HG02588 (cell line): ENCODE measurements at regions not wholly inside any gene's neighbourhood (a gene's known extent, or its start where the extent isn't known, plus 50 kb on each side); places are given as distances from the start of the nearest gene placed in this dataset.
A peak's percentile ranks its signal among the peaks of the same experiment; 100 is the strongest.

ENCODE experiments used
- ATAC-seq: cut with Tn5 transposase; IDR thresholded peaks from one replicate; pipeline ENCODE4 v1.9.1; 2021; ENCODE audit warnings: mild to moderate bottlenecking, moderate library complexity; ENCODE audit not compliant: unreplicated experiment

DNA sequence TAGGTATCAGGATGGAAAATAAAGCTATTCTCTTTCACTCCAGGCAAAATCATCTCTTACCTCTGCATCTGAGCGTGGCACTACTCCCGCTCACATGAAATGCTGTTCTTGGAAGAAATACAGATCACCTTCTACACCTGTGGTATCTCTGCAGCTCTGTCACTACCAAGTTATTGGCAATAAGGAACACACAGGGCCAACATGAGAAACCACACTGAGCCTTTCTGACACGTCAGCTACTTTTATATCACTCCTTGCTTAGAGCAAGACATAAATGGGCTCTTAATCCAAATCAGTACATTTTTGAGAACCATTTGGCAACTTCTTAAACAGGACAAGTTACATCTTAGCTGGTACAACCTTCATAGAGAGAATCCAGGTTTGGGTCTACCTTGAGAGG lies 101.8 kb upstream of the GUCY1A1 start:
- ATAC-seq: no peak

DNA sequence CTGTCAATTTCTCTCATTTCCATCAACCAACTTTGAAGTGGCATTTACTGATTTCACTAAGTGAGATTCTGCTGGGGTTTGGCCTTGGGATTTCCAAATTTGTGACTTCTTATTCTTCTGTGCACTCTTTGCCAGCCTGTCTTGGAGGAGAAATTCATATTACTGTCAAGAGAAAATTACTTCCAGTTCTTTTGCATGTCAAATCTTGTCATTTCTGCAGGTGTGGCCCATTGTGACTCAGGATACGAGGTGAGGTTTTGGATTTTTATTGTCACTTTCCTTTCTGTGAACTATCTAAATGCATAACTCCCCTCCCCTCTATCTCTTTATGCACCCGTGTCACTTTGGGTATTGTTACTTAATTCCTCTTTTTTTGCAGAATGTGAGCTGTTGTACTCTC lies 102.6 kb upstream of the GUCY1A1 start:
- ATAC-seq: no peak

DNA sequence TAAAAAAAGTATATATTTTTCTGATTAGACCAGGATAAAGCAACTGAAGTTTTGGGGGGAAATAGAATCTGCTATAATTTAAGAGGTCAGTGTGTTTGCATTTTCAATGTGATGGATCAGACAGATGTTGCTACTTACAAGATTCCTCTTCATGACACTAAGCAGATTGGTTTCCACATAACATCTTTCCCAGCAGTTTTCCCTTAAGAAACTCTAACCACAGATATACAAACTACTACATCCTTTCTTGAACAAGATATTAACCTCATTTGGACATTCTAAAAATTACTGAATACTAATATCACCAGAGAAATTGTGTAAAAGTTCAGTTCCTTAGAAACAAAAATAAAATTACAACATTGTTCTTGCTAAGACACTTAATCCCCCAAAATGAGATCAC lies 106.7 kb upstream of the GUCY1A1 start:
- ATAC-seq: no peak

DNA sequence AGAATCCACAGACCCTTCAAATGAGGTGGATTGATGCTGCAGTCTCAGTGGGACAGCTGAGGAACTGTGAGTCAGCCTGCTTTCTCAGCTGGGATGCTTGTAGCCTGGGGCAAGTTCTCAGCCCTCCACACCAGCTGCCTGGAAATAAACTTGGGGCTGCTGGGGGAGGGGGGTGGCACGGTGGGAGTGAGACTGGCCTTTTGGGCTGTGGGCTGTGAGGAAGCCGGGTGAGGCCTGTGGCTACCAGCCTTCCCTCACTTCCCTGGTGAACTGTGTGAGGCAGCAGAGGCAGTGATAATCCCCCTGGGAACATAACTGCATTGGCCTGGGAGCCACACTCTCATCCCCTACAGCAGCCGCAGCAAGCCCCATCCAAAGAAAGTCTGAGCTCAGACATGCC lies 114.5 kb upstream of the GUCY1A1 start:
- ATAC-seq: no peak

DNA sequence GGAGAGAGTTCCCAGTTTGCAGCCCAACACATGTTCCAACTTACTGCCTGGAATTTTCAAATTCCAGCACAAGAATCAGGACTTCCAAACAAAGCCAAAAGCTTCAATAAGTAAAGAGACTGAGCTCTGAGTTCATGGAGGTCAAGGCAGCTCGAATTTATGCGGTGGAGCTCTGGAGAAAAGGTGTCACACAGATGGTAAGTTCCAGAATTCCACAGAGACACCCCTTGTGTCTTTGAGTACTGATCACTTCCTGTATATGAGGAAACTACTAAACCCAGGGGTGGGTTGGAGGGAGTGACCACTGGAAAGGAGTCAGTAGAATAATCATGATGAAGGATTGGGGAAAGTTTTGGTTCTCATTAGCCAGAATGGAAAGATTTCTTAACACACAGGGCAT lies 118.5 kb upstream of the GUCY1A1 start:
- ATAC-seq: no peak

DNA sequence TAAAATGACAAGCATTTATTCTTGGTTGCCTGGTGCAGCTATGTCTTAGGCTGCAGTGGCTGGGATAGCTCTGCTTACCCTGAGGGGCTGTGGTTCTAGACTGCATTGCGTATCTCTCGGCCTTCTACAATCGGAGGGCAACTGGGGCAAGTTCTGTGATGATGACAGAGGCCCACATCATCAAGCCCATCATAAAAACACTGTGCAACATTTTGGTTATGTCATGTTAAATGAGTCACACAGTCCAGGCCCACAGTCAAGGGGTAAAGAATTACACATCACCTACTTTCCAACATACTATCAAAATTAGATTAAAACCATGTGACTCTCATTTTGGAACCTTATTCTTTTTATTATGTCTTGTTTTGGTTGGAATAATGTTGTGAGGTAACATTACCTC lies 120.2 kb upstream of the GUCY1A1 start:
- ATAC-seq: no peak

DNA sequence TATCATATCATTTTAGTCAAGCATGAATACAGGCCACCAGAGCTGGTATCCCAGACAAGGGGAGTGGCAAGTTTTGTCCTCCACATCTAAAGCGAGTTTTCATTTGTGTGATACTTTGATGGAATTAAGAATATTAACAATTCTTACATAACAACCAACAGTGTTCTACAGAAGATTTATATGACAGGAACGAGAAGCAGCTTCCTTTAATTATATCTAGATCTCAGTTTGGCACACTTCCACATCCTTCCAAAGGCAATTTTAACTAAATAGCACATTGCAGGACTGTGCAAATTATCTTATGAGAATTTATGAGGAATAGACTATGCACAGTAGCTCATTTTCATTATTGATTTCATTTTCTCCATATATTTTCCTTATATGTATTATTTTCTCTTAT lies 121.2 kb upstream of the GUCY1A1 start:
- no peak for ATAC-seq

DNA sequence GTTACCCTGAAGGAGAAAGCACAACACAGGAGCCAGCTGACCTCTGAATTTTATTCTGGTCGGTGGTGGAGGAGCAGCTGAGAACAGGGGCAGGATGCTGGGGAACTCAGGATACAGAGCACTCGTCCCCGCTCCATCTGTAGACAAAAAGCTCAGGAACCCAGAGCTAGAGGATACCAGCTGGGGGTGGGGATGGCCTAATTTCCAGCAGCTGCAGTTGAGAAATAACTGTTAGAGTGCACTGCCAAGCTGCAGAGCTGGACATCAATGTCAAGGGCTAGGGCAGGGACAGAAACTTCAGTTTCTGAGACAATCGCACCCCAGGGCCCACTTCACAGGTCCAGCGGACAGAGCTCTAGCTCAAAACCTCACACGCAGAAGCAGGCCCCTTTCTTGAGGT lies 122.1 kb upstream of the GUCY1A1 start:
- ATAC-seq: no peak

DNA sequence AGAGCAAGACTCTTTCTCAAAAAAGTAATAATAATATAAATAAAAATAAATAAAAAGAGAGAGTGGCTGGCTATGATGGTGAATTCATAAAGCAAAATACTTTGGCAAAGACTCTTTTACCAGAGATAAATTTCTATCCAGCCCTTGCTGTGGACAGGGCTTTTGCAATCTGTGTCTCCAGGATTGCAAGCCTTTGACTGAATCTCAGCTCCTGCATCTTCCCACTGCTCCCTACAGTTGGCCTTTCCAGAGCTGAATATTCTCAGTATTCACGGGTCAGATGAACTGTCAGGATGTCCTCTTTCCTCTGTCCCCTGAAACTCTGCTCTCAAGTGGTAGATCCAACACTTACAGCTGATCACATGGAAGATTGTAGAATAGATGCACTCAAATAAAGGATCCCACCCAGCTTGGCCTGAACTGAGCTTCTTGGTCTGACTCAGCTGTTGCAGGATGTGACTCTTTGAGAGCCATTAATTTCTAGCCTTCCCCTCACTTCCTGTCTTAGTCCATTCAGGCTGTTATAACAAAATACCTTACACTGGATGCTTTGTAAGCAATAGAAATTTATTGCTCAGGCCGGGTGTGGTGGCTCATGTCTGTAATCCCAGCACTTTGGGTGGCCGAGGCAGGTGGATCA lies 123.4 kb upstream of the GUCY1A1 start:
- peak; percentile 59 for ATAC-seq

DNA sequence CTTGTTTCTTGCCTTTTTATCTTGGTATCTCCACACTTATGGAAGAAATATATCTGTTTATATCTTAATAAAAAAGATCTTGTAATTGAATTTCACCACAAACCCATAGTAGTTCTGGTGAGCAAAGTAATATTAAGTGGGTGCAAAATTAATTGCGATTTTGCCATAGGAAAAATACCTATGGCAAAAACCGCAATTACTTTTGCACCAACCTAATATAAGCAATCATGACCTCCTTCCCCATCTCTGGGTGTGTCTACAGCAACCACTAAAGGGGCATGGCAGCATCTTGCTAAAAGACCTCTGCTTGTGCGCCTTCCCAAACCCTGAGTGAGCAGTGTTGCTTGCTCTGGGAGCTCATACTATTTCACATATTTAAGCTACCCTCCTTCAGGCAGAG lies 124.2 kb upstream of the GUCY1A1 start:
- ATAC-seq: no peak

DNA sequence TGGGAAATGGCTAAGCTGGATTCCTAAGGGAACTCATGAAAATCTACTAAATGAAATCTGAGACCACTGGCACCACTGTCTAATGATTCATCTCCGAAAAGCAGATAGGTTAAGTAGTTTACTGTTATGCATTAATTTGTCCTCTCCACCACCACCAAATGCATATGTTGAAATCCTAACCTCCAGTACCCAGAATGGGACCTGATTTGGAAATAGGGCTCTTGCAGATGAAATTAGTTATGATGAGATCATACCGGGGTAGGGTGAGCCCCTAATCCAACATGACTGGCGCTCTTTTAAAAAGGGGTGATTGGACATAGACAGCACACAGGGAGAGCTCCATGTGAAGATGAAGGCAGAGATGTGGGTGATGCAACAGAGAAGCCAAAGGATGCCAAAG lies 124.9 kb upstream of the GUCY1A1 start:
- no peak for ATAC-seq

DNA sequence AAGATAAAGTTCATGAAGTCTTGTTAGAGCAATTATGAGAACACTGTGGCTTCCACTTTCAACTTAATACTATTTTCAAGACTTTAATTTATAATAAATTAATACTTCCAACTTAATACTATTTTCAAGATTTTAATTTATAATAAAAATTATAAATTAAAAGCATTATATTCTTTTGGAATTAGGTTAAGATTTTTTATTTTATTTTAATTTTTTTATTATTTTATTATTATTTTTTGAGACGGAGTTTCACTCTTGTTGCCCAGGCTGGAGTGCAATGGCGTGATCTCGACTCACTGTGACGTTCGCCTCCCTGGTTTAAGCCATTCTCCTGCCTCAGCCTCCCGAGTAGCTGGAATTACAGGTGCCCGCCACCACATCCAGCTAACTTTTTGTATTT lies 126.0 kb upstream of the GUCY1A1 start:
- ATAC-seq: no peak

DNA sequence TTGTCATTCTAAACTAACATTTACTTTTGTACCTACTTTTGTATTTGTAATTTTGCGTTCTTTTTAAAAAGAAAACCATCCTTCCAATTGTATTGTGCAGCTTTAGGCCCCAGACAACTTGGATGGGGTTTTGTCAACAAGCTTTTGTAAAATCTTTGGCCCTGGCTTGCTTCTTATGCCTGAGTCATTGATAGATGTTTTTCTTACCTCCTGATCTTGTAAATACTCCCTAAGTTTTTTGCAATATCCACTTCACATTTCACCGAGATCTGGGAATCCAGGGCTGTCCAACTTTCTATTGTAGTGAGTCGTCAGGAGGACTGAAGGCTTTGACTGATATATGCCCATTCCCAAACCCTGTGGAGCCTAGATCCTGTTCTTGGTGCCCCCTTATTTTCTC lies 126.9 kb upstream of the GUCY1A1 start:
- ATAC-seq: no peak

DNA sequence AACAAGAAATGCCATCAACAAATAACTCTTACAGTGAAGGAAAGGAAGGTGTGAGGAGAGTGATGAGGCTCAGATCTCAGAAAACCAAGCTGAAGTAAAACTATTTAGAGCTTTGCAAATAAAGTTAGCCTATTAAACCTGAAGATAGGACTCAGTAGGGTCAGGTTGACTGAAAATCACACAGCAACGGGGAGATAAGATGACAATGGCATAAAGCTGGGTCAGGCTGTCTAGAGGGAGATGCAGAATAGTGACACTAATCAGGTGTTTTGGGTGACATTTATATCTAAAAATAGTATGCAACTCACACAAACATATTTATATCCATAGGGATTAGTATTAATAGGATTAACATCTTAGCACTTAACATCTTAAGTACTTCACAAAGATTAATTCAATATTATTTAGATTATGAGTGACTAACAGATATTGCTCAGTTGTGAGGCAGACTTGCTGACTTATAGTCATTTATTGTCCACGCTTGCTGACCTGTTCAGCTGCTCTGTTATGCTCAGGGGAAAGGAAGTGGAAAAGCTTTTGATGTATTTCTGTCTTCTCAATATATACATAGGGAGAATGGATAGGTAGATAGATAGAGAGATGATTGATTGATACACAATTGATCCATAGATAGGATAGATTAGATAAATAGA lies 130.7 kb upstream of the GUCY1A1 start:
- ATAC-seq: no peak

DNA sequence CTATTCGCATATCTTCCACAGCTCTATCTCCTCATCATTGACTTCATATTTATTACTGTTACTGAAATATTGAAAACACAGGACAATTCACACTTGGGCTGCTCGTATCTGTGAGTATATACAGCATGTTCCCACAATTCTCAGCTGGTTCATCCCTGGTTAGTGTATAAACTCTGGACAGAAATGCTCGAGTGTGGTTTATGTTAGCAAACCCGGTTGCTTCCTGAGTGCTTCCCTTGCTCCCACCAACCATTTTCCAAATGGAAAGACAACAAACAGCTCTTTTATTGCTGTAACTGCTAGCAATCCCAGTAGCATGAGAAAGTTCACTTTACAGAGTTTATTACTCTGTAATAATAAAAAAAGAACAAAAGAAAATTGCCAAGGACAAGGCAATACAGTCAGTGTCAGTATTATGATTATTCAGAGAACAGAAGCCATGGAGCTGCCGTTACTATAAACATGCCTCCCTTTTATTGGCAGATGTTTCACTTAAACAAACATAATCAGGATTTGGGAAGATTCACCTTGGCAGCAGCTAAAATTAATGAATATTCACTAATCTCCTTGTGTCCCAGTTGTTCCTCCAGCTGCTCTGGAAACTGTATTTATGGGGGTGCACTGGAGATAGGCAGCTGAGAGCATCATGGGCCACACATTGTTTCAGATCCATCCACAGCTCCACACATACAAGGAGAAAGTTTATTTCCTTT lies 134.1 kb upstream of the GUCY1A1 start:
- no peak for ATAC-seq

DNA sequence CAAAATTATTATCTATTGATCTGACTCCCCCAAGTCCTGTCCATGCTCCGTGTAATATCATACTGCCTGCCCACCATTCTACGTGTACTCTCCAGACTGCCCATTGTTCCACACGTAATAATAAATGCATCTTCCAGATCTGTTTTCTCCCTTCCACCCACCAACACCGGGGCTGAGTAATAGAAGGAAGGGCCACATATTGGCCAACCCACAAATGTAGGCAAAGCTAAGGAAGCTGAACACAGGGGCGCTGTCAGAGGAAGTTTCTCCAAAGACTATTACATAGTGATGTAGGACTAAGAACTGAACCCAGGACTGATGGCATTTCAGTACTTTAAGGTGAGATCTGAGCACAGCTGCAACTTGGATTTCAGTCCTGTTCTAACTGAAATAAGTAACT lies 135.8 kb upstream of the GUCY1A1 start:
- no peak for ATAC-seq

DNA sequence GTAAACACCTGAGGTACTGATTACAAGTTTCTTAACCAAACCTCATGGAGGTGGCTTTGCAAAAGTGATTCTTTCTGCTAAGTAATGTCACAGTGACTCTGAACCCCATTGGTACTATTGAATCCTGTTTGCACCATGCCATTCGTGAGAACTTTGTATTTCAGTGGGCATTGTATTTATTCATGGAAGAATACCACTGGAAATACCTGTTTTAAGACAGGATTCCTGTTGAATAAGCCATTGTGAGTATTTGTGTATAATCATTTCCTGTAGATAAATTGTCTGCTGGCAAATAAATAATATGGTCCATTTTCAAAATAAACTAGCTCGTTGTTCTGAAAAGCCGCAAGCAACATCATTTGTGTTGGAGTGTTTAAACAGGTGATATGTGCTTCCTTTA lies 136.4 kb upstream of the GUCY1A1 start:
- no peak for ATAC-seq

DNA sequence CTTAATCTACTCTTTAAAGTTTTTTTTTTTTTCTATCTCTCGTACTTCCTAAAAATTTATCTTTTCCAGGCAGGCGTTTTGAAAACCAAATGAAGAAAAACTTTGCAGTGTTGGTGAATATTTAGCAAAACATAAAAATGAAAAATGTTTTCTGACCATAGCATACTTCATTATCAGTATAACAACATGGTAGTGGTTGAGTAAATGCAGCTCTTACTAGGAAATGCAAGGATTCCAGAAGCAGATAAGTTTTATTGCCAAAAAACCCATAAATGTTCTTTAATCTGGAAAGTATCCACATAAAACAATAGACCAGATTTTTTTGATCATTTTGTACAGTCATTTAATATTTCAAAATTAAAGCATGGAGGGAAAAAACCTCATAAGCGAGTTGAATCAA lies 136.9 kb upstream of the GUCY1A1 start:
- no peak for ATAC-seq

DNA sequence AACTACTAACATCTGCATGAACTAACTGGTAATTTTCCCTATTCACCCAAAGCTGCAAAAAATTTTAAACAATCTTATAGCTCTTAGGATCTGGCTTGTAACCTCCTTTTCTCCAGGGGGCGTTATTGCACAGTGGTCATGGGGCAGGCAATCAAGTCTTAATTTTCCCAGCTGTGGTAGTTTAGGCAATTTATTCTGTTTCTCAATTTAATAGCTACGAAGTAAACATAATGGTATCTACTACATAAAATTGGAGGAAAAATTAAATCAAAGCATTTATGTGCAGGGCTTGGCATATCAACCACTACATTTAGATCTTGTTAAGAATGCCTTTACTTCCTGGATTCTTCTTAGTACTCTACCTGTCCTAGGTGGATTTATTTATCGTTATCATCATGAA lies 137.4 kb upstream of the GUCY1A1 start:
- no peak for ATAC-seq

DNA sequence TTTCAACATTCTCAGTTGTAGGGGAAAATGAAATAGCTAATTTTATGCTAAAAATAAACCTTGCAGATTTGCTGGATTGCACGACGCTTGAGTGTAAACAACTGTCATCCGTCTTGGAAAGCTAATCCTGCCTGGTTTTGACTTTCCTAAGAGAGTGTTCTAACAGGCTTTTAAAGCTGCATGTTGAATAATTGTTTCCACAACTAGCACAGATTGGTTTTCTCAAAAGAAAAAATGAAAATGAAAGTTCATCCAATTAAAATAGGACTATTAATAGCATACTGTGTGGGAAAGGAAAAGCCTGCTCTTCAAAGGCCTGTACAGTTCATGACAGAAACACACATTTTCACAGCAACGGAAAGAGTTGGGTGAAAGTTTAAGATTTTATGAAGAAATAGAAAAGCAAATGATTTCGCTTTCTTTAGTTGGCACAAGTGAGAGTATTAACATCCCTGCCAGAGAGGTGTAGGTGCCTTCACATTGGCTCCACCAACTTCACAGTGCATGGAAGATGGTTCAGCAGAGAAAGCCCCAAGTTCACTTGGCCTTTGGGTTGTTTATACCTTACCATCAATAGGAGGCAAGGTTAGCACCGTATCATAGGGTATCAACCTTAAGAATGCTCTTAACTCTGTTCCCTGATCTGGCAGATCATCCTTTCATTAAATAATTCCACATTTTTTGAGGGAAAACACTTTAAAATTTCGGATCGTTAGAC lies 140.0 kb upstream of the GUCY1A1 start:
- no peak for ATAC-seq

DNA sequence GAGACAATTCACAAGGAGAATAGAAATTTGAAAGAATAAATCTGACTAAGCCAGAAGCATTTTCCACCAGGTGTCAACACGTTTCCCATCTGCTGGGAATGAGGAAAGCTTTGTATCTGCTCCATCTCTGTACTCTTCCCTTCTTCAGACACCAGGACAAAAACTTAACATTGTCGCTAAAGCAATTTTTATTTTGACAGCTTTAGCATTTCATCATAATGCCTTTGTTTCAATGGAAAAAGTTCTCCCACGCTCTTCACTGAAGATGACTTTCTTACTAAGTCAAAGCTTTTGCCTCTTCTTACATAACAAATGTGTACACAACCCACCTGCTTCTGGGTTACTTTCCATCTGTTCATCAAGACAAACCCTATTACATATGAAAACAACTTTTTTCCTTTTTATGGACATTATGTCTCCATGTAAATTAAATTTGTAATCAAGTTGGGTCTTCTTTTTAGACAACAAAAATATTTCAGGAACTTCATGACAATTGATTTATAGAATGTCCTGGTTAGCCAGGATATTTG lies 141.7 kb upstream of the GUCY1A1 start:
- no peak for ATAC-seq

DNA sequence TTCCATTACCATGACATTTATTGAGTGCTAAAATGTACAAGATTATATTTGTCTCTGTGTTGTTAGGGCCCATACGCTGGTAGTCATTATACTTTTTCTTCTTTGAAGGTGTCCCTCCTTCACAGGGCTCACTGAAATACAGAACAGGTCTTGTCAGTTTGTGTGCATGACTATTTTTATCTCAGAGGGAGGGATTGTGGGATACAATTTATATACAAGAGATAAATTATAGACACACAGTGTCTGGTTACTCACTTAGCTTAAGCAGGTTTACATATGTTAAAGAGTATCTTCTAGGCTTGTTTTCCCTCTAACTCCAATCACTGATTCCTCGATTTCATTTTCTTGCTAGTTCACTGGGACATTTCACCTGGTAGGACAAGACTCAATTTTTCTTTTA lies 143.3 kb upstream of the GUCY1A1 start:
- no peak for ATAC-seq
